OCI-LY7 (cell line): ENCODE measurements at regions not wholly inside any gene's neighbourhood (a gene's known extent, or its start where the extent isn't known, plus 50 kb on each side); places are given as distances from the start of the nearest gene placed in this dataset.

ENCODE experiments used
- BruUV-seq: library from RNA; stranded (reverse); fragments of 400-500 nt; replicated peaks from 2 replicates; lab custom pipeline; 2021; lab: Mats Ljungman, UMichigan
- CTCF ChIA-PET: fragments of 300-600 bp; sonication (Branson Sonifier 250); formaldehyde crosslinking; loops from one replicate; lab custom pipeline; 2022; ENCODE audit warnings: antibody characterized with exemption; ENCODE audit not compliant: unreplicated experiment; lab: Charles Lee
- POLR2A ChIA-PET: fragments of 300-600 bp; sonication (Branson Sonifier 250); formaldehyde crosslinking; loops from one replicate; lab custom pipeline; 2022; ENCODE audit warnings: antibody characterized with exemption; lab: Charles Lee
- DNase-seq: peaks from one replicate; pipeline ENCODE4 v3.0.0-alpha.2; 2015; ENCODE audit warnings: low spot score
- H2AFZ ChIP-seq: fragments of 200-600 bp; sonication (generic), shearing (Covaris generic); 2 replicates; pipeline ENCODE4 v1.6.1; 2014; ENCODE audit warnings: mild to moderate bottlenecking, antibody characterized with exemption, low read length, moderate library complexity
- H3K27ac ChIP-seq: fragments of 200-600 bp; sonication (generic); 2 replicates; pipeline ENCODE4 v1.5.1; 2014; ENCODE audit warnings: mixed run types, low read depth, mild to moderate bottlenecking, moderate library complexity, low read length, inconsistent platforms; ENCODE audit not compliant: poor library complexity, severe bottlenecking
- H3K36me3 ChIP-seq: fragments of 200-600 bp; sonication (generic); 2 replicates; pipeline ENCODE4 v1.6.1; 2014; ENCODE audit warnings: mild to moderate bottlenecking, antibody characterized with exemption, low read length, moderate library complexity, mixed read lengths; ENCODE audit not compliant: insufficient read depth
- H3K4me1 ChIP-seq: fragments of 200-600 bp; sonication (generic); 2 replicates; pipeline ENCODE4 v1.5.1; 2014; ENCODE audit warnings: mild to moderate bottlenecking, low read length; ENCODE audit not compliant: insufficient read depth, poor library complexity, severe bottlenecking
- H3K4me2 ChIP-seq: fragments of 200-600 bp; sonication (generic); 2 replicates; pipeline ENCODE4 v1.6.1; 2014; ENCODE audit warnings: mild to moderate bottlenecking, low read length
- H3K4me3 ChIP-seq: fragments of 200-600 bp; sonication (generic); 2 replicates; pipeline ENCODE4 v1.5.1; 2014; ENCODE audit warnings: mild to moderate bottlenecking, low read depth, low read length; ENCODE audit not compliant: poor library complexity, severe bottlenecking
- H3K79me2 ChIP-seq: fragments of 200-600 bp; sonication (generic); 2 replicates; pipeline ENCODE4 v1.6.1; 2016; ENCODE audit warnings: low read depth, mild to moderate bottlenecking, low read length, moderate library complexity, mixed read lengths; ENCODE audit not compliant: insufficient read depth
- H3K9me2 ChIP-seq: fragments of 200-600 bp; sonication (generic); 2 replicates; pipeline ENCODE4 v1.6.1; 2016; ENCODE audit warnings: mild to moderate bottlenecking, low read length, mixed read lengths; ENCODE audit not compliant: insufficient read depth
- H3K9me3 ChIP-seq: fragments of 200-600 bp; sonication (generic); 2 replicates; pipeline ENCODE4 v1.6.1; 2014; ENCODE audit warnings: mild to moderate bottlenecking, mixed run types, low read length, mixed read lengths
- H4K20me1 ChIP-seq: fragments of 200-600 bp; sonication (generic); 2 replicates; pipeline ENCODE4 v1.6.1; 2014; ENCODE audit warnings: mild to moderate bottlenecking, antibody characterized with exemption, low read length, moderate library complexity, mixed read lengths; ENCODE audit not compliant: insufficient read depth
- CTCF ChIP-seq: fragments of 200-600 bp; sonication (generic); conservative IDR thresholded peaks from 2 replicates; pipeline ENCODE4 v1.5.1; 2014; ENCODE audit warnings: mild to moderate bottlenecking, antibody characterized with exemption, low read length, moderate library complexity, mixed read lengths
- EZH2phosphoT487 ChIP-seq: fragments of 200-600 bp; sonication (generic); IDR thresholded peaks from 2 replicates; pipeline ENCODE4 v1.6.1; 2018; ENCODE audit warnings: low read depth, borderline replicate concordance, mild to moderate bottlenecking, mixed run types, antibody characterized with exemption, low read length, moderate library complexity, mixed read lengths
- intact Hi-C: fragments of 100-400 bp; cut with micrococcal nuclease; formaldehyde crosslinking; loops from one replicate; pipeline ENCODE4 v1.10.0; 2022; ENCODE audit not compliant: unreplicated experiment

GRCh38 chr12:114821570-114821969, 137.6 kb upstream of the TBX3 start:
- H3K36me3 ChIP-seq: no peaks in the 10 kb centered on the region
- POLR2A ChIA-PET: no interaction called here
- CTCF ChIA-PET: no interaction called here
- intact Hi-C loops: no loop called here
- no TSS peak for BruUV-seq
- DNase-seq: no peak
- H3K4me3 ChIP-seq: no peak overlapping the region
- H2AFZ ChIP-seq: no peak overlapping the region
- H3K27ac ChIP-seq: no peak overlapping the region
- TF ChIP-seq EZH2phosphoT487 (no peak), CTCF (no peak)
- H3K79me2 ChIP-seq: no peaks in the 10 kb centered on the region
- H3K9me3 ChIP-seq: no peaks in the 10 kb centered on the region
- H3K4me1 ChIP-seq: no peaks in the 10 kb centered on the region
- H3K4me2 ChIP-seq: no peak overlapping the region
- no peaks in the 10 kb centered on the region for H4K20me1 ChIP-seq
- no peaks in the 10 kb centered on the region for H3K9me2 ChIP-seq

GRCh38 chr12:114820796-114821195, 136.8 kb upstream of the TBX3 start:
- no peak for DNase-seq
- Histone ChIP-seq H3K36me3 (no peaks in the 10 kb centered on the region), H2AFZ (no peak overlapping the region), H4K20me1 (no peaks in the 10 kb centered on the region), H3K79me2 (no peaks in the 10 kb centered on the region), H3K4me1 (no peaks in the 10 kb centered on the region), H3K4me2 (no peak overlapping the region), H3K27ac (no peak overlapping the region), H3K9me2 (no peaks in the 10 kb centered on the region), H3K4me3 (no peak overlapping the region), H3K9me3 (no peaks in the 10 kb centered on the region)
- no TSS peak for BruUV-seq
- POLR2A ChIA-PET: interaction anchor here (0.5 kb wide), 1 partner anchor 429 kb away, joined by 5 read pairs; no protein-coding TSS in a partner anchor
- CTCF ChIA-PET: no interaction called here
- intact Hi-C loops: no loop called here
- no peak for TF ChIP-seq CTCF
- no peak for TF ChIP-seq EZH2phosphoT487

GRCh38 chr12:114817571-114818425, 133.8 kb upstream of the TBX3 start:
- Histone ChIP-seq H3K79me2 (no peaks in the 10 kb centered on the region), H3K4me1 (no peaks in the 10 kb centered on the region), H3K4me3 (no peak overlapping the region), H2AFZ (no peak overlapping the region), H3K9me3 (no peaks in the 10 kb centered on the region), H3K36me3 (no peaks in the 10 kb centered on the region), H3K27ac (no peak overlapping the region), H4K20me1 (no peaks in the 10 kb centered on the region), H3K4me2 (no peak overlapping the region), H3K9me2 (no peaks in the 10 kb centered on the region)
- ChIA-PET CTCF (no interaction called here), POLR2A (interaction anchor here (0.6 kb wide), 2 partner anchors 41 to 1053 kb away, joined by 6 to 9 read pairs; no protein-coding TSS in a partner anchor)
- no peak for DNase-seq
- no TSS peak for BruUV-seq
- TF ChIP-seq CTCF (no peak), EZH2phosphoT487 (no peak)
- intact Hi-C loops: no loop called here
